HCT116 (cell line): ENCODE measurements at regions not wholly inside any gene's neighbourhood (a gene's known extent, or its start where the extent isn't known, plus 50 kb on each side); places are given as distances from the start of the nearest gene placed in this dataset.
A peak's percentile ranks its signal among the peaks of the same experiment; 100 is the strongest.

Source experiments
- ATAC-seq: fragments of 200-7000 bp; cut with Tn5 transposase; 2 replicates; pipeline ENCODE4 v1.9.1; 2020; ENCODE audit warnings: mild to moderate bottlenecking, moderate library complexity
- BruUV-seq: library from RNA; stranded (reverse); fragments of 400-500 nt; replicated peaks from 2 replicates; lab custom pipeline; 2021; lab: Mats Ljungman, UMichigan
- CTCF ChIA-PET: fragments of 300-600 bp; sonication (Branson Sonifier 250); formaldehyde crosslinking; loops from one replicate; lab custom pipeline; 2021; ENCODE audit warnings: antibody characterized with exemption; lab: Charles Lee
- POLR2A ChIA-PET: fragments of 300-600, 350-600 bp; sonication (Branson Sonifier 250); formaldehyde crosslinking; loops from one replicate; lab custom pipeline; 2021; ENCODE audit warnings: antibody characterized with exemption; lab: Charles Lee
- RAD21 ChIA-PET, 2 experiments: fragments of 300-600 bp; sonication (Branson Sonifier 250); formaldehyde crosslinking; loops; one replicate each; lab custom pipeline; 2023; ENCODE audit warnings: low total read pairs in 2 of 2; ENCODE audit not compliant: uncharacterized antibody in 2 of 2, unreplicated experiment in 2 of 2, low non-redundant PET in 1 of 2; lab: Charles Lee
- DNase-seq: peaks from one replicate; pipeline ENCODE4 v3.0.0-alpha.2; 2010; ENCODE audit warnings: low read depth, low spot score
- H2AFZ ChIP-seq: fragments of 200-600 bp; shearing (Covaris generic), sonication (generic); 2 replicates; pipeline ENCODE4 v1.6.1; 2017; ENCODE audit warnings: low read depth, mixed run types, mixed read lengths, antibody characterized with exemption, low read length; ENCODE audit not compliant: poor library complexity, severe bottlenecking
- H3K27ac ChIP-seq: 2 replicates; pipeline ENCODE4 v1.5.1; 2012; ENCODE audit warnings: low read depth, low read length
- H3K27me3 ChIP-seq: fragments of 200-600 bp; sonication (generic); 2 replicates; pipeline ENCODE4 v1.6.1; 2016; ENCODE audit warnings: mixed run types, low read length, mixed read lengths; ENCODE audit not compliant: insufficient read depth
- H3K36me3 ChIP-seq, 2 experiments: fragments of 200-500 bp in 1 of 2; fragments of 200-600 bp in 1 of 2; sonication (Bioruptor generic) in 1 of 2; sonication (generic) in 1 of 2; 2 replicates each; pipeline versions ENCODE4 v1.5.1 to v1.6.1; 2014 to 2016; ENCODE audit warnings: low read length in 2 of 2, inconsistent platforms in 1 of 2, mixed read lengths in 1 of 2, mixed run types in 1 of 2; ENCODE audit not compliant: insufficient read depth in 2 of 2, control insufficient read depth in 1 of 2
- H3K4me1 ChIP-seq, 2 experiments: fragments of 200-600 bp in 1 of 2; sonication (generic) in 1 of 2; 2 replicates each; pipeline versions ENCODE4 v1.5.1 to v1.6.1; 2012 to 2017; ENCODE audit warnings: low read length in 2 of 2, inconsistent platforms in 1 of 2, mild to moderate bottlenecking in 1 of 2, mixed read lengths in 1 of 2, mixed run types in 1 of 2, moderate library complexity in 1 of 2; ENCODE audit not compliant: insufficient read depth in 2 of 2, control insufficient read depth in 1 of 2
- H3K4me2 ChIP-seq: fragments of 200-600 bp; sonication (generic); 2 replicates; pipeline ENCODE4 v1.6.1; 2017; ENCODE audit warnings: mixed run types, low read length, mixed read lengths
- H3K4me3 ChIP-seq, 2 experiments: fragments of 200-600 bp in 1 of 2; sonication (generic) in 1 of 2; replicated peaks in 1 of 2; 2 replicates each; pipeline ENCODE4 v1.5.1; 2011 to 2016; ENCODE audit warnings: low read length in 2 of 2, control low read depth in 1 of 2, low read depth in 1 of 2, mild to moderate bottlenecking in 1 of 2, mixed read lengths in 1 of 2, mixed run types in 1 of 2
- H3K79me2 ChIP-seq: fragments of 200-600 bp; sonication (generic); 2 replicates; pipeline ENCODE4 v1.6.1; 2017; ENCODE audit warnings: mild to moderate bottlenecking, mixed run types, low read length, moderate library complexity, mixed read lengths; ENCODE audit not compliant: insufficient read depth
- H3K9ac ChIP-seq: fragments of 200-600 bp; sonication (generic); 2 replicates; pipeline ENCODE4 v1.6.1; 2016; ENCODE audit warnings: low read length, mixed read lengths
- H3K9me2 ChIP-seq: fragments of 200-600 bp; sonication (generic), shearing (Covaris generic); 2 replicates; pipeline ENCODE4 v1.6.1; 2017; ENCODE audit warnings: mixed run types, mild to moderate bottlenecking, moderate library complexity; ENCODE audit not compliant: insufficient read depth
- H3K9me3 ChIP-seq, 2 experiments: fragments of 200-500 bp in 1 of 2; fragments of 200-600 bp in 1 of 2; sonication (Bioruptor generic) in 1 of 2; sonication (generic) in 1 of 2; 2 replicates each; pipeline ENCODE4 v1.6.1; 2014 to 2017; ENCODE audit warnings: low read length in 2 of 2, mixed read lengths in 2 of 2, inconsistent platforms in 1 of 2, low read depth in 1 of 2, mild to moderate bottlenecking in 1 of 2, mixed run types in 1 of 2, moderate library complexity in 1 of 2; ENCODE audit not compliant: control insufficient read depth in 1 of 2, insufficient read depth in 1 of 2
- H4K20me1 ChIP-seq: fragments of 200-600 bp; sonication (generic), shearing (Covaris generic); 2 replicates; pipeline ENCODE4 v1.6.1; 2017; ENCODE audit warnings: mixed run types, mild to moderate bottlenecking, moderate library complexity; ENCODE audit not compliant: insufficient read depth
- CEBPB ChIP-seq: IDR thresholded peaks from 2 replicates; pipeline ENCODE4 v1.6.1; 2012; ENCODE audit warnings: low read depth
- EZH2 ChIP-seq: fragments of 200-600 bp; sonication (generic); IDR thresholded peaks from 2 replicates; pipeline ENCODE4 v1.6.1; 2017; ENCODE audit warnings: antibody characterized with exemption, mixed run types
- EZH2phosphoT487 ChIP-seq: fragments of 200-600 bp; IDR thresholded peaks from 2 replicates; pipeline ENCODE4 v1.6.1; 2018; ENCODE audit warnings: antibody characterized with exemption, borderline replicate concordance
- POLR2A ChIP-seq: IDR thresholded peaks from 2 replicates; pipeline ENCODE4 v1.7.0; 2011; ENCODE audit warnings: borderline replicate concordance; ENCODE audit not compliant: insufficient read depth, insufficient read length; ENCODE audit errors: extremely low read depth
- POLR2AphosphoS5 ChIP-seq: IDR thresholded peaks from 2 replicates; pipeline ENCODE4 v1.6.1; 2011; ENCODE audit warnings: mild to moderate bottlenecking, low read depth, low read length, moderate library complexity
- RAD21 ChIP-seq: IDR thresholded peaks from 2 replicates; pipeline ENCODE4 v1.6.1; 2012; ENCODE audit warnings: low read depth, mild to moderate bottlenecking
- SIN3A ChIP-seq: IDR thresholded peaks from 2 replicates; pipeline ENCODE4 v1.6.1; 2012; ENCODE audit warnings: low read depth
- YY1 ChIP-seq: IDR thresholded peaks from 2 replicates; pipeline ENCODE4 v1.6.1; 2011; ENCODE audit warnings: low read length, low read depth, moderate library complexity, mild to moderate bottlenecking; ENCODE audit not compliant: insufficient replicate concordance; ENCODE audit errors: extremely low read depth
- intact Hi-C: fragments of 100-400 bp; cut with micrococcal nuclease; formaldehyde crosslinking; loops from 2 replicates; pipeline ENCODE4 v1.10.0; 2022
- TF ChIP-seq, protein P1 (sequence below): IDR thresholded peaks from 2 replicates; pipeline ENCODE4 v1.6.1; 2011; ENCODE audit warnings: mild to moderate bottlenecking, low read length, moderate library complexity; ENCODE audit not compliant: insufficient replicate concordance; ENCODE audit errors: extremely low read depth
- TF ChIP-seq, protein P2 (sequence below): IDR thresholded peaks from 2 replicates; pipeline ENCODE4 v1.6.1; 2012
- TF ChIP-seq, protein P3 (sequence below), 3 experiments: fragments of 200-600 bp in 1 of 3; sonication (generic) in 1 of 3; IDR thresholded peaks in 2 of 3; conservative IDR thresholded peaks in 1 of 3; 2 replicates each; pipeline ENCODE4 v1.5.1; 2012 to 2017; ENCODE audit warnings: low read depth in 2 of 3, low read length in 2 of 3, antibody characterized with exemption in 1 of 3, borderline replicate concordance in 1 of 3, control low read depth in 1 of 3, mild to moderate bottlenecking in 1 of 3, mixed read lengths in 1 of 3, mixed run types in 1 of 3, moderate library complexity in 1 of 3; ENCODE audit not compliant: insufficient read depth in 1 of 3
- TF ChIP-seq, protein P4 (sequence below): IDR thresholded peaks from 2 replicates; pipeline ENCODE4 v1.6.1; 2012; ENCODE audit warnings: low read depth
- TF ChIP-seq, protein P5 (sequence below): IDR thresholded peaks from 2 replicates; pipeline ENCODE4 v1.6.1; 2012

DNA sequence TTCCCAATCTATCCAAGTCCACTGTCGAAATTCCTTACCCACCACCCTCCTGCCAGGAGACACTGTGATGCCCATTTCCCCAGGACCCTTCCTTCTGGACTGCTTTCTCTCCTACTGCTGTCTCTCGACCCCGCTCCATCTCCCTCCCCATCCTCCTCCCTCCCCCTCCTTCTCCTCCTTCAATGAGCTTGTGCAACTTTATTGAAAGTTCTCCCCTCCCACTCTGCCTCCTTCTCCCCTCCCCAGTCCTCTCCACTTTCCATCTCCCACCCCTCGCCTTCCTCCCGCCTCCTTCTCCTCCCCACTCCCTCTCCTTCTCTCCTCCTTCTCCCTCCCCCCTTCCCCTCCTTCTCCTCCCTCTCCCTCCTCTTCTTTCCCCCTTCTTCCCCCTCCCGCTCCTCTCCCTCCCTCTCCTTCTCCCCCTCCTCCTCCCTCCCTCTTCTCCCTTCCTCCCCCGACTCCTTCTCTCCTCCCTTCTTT, 116.6 kb upstream of the FAT1 start:
- intact Hi-C loops: loop anchor here (1.0 kb wide), 1 partner anchor 113 kb away; no protein-coding TSS in a partner anchor

More for the DNA sequence above, 116.6 kb upstream of the FAT1 start:
- Histone ChIP-seq H4K20me1 (no peaks in the 10 kb centered on the region), H3K36me3 (no peaks in the 10 kb centered on the region), H3K4me3 (peak overlapping the region; percentile 59 to 64), H3K4me1 (peaks cover 32 to 61% of the 10 kb centered on the region in 2 experiments), H3K27me3 (no peaks in the 10 kb centered on the region), H2AFZ (no peak overlapping the region), H3K4me2 (peak overlapping the region; percentile 78), H3K79me2 (peaks cover 34% of the 10 kb centered on the region), H3K9ac (peak overlapping the region; percentile 79), H3K27ac (peak overlapping the region; percentile 98), H3K9me2 (no peaks in the 10 kb centered on the region), H3K9me3 (no peaks in the 10 kb centered on the region)
- TF ChIP-seq, protein P1, sequence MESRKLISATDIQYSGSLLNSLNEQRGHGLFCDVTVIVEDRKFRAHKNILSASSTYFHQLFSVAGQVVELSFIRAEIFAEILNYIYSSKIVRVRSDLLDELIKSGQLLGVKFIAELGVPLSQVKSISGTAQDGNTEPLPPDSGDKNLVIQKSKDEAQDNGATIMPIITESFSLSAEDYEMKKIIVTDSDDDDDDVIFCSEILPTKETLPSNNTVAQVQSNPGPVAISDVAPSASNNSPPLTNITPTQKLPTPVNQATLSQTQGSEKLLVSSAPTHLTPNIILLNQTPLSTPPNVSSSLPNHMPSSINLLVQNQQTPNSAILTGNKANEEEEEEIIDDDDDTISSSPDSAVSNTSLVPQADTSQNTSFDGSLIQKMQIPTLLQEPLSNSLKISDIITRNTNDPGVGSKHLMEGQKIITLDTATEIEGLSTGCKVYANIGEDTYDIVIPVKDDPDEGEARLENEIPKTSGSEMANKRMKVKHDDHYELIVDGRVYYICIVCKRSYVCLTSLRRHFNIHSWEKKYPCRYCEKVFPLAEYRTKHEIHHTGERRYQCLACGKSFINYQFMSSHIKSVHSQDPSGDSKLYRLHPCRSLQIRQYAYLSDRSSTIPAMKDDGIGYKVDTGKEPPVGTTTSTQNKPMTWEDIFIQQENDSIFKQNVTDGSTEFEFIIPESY: no peak
- TF ChIP-seq, protein P2, sequence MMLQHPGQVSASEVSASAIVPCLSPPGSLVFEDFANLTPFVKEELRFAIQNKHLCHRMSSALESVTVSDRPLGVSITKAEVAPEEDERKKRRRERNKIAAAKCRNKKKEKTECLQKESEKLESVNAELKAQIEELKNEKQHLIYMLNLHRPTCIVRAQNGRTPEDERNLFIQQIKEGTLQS: no peak
- TF ChIP-seq POLR2AphosphoS5 (peak; percentile 91), CEBPB (no peak), SIN3A (no peak), YY1 (peak; percentile 41), EZH2 (no peak), EZH2phosphoT487 (no peak), POLR2A (peak; percentile 57), RAD21 (no peak)
- TF ChIP-seq, protein P3, sequence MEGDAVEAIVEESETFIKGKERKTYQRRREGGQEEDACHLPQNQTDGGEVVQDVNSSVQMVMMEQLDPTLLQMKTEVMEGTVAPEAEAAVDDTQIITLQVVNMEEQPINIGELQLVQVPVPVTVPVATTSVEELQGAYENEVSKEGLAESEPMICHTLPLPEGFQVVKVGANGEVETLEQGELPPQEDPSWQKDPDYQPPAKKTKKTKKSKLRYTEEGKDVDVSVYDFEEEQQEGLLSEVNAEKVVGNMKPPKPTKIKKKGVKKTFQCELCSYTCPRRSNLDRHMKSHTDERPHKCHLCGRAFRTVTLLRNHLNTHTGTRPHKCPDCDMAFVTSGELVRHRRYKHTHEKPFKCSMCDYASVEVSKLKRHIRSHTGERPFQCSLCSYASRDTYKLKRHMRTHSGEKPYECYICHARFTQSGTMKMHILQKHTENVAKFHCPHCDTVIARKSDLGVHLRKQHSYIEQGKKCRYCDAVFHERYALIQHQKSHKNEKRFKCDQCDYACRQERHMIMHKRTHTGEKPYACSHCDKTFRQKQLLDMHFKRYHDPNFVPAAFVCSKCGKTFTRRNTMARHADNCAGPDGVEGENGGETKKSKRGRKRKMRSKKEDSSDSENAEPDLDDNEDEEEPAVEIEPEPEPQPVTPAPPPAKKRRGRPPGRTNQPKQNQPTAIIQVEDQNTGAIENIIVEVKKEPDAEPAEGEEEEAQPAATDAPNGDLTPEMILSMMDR (IDR thresholded peaks at IDR 0.05 in 2 of 3, conservative IDR thresholded peaks at IDR 0.05 in 1 of 3; ENCODE audit: borderline replicate concordance in 1 of 3, insufficient read depth in 1 of 3, low read depth in 2 of 3, low read length in 2 of 3): no peak
- TF ChIP-seq, protein P4, sequence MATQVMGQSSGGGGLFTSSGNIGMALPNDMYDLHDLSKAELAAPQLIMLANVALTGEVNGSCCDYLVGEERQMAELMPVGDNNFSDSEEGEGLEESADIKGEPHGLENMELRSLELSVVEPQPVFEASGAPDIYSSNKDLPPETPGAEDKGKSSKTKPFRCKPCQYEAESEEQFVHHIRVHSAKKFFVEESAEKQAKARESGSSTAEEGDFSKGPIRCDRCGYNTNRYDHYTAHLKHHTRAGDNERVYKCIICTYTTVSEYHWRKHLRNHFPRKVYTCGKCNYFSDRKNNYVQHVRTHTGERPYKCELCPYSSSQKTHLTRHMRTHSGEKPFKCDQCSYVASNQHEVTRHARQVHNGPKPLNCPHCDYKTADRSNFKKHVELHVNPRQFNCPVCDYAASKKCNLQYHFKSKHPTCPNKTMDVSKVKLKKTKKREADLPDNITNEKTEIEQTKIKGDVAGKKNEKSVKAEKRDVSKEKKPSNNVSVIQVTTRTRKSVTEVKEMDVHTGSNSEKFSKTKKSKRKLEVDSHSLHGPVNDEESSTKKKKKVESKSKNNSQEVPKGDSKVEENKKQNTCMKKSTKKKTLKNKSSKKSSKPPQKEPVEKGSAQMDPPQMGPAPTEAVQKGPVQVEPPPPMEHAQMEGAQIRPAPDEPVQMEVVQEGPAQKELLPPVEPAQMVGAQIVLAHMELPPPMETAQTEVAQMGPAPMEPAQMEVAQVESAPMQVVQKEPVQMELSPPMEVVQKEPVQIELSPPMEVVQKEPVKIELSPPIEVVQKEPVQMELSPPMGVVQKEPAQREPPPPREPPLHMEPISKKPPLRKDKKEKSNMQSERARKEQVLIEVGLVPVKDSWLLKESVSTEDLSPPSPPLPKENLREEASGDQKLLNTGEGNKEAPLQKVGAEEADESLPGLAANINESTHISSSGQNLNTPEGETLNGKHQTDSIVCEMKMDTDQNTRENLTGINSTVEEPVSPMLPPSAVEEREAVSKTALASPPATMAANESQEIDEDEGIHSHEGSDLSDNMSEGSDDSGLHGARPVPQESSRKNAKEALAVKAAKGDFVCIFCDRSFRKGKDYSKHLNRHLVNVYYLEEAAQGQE: no peak
- TF ChIP-seq, protein P5, sequence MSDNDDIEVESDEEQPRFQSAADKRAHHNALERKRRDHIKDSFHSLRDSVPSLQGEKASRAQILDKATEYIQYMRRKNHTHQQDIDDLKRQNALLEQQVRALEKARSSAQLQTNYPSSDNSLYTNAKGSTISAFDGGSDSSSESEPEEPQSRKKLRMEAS: no peak
- RAD21 ChIA-PET: interaction anchor here in 1 of 2 experiments (0.6 to 0.7 kb wide), 4 partner anchors 18 to 99 kb away, joined by 3 to 5 read pairs (median 3); no protein-coding TSS in a partner anchor
- peak; percentile 58 for ATAC-seq
- DNase-seq: peak; percentile 81
- POLR2A ChIA-PET: interaction anchor here (0.6 to 2.8 kb wide), 6 partner anchors 10 to 56 kb away, joined by 3 to 18 read pairs (median 4); no protein-coding TSS in a partner anchor
- BruUV-seq: no TSS peak
- CTCF ChIA-PET: interaction anchor here (0.6 kb wide), 1 partner anchor 33 kb away, joined by 4 read pairs; no protein-coding TSS in a partner anchor
